ENCODE measurements at regions not wholly inside any gene's neighbourhood (a gene's known extent, or its start where the extent isn't known, plus 50 kb on each side); places are given as distances from the start of the nearest gene placed in this dataset.

GRCh38 chr11:71333473-71333872 lies 81.1 kb upstream of the SHANK2 start:
- no peak for TF ChIP-seq CTCF (IDR thresholded peaks at IDR 0.05; ENCODE audit: low read length, missing control alignments)
- no peak for DNase-seq (ENCODE audit: low read depth)
- no peak overlapping the region for H3K4me3 ChIP-seq (replicated peaks; ENCODE audit: low read depth, low read length)

GRCh38 chr11:71332447-71332846 lies 80.1 kb upstream of the SHANK2 start:
- no peak for DNase-seq (ENCODE audit: low read depth)
- no peak for TF ChIP-seq CTCF (IDR thresholded peaks at IDR 0.05; ENCODE audit: low read length, missing control alignments)
- no peak overlapping the region for H3K4me3 ChIP-seq (replicated peaks; ENCODE audit: low read depth, low read length)

- H3K4me3 ChIP-seq (replicated peaks; ENCODE audit: low read depth, low read length), result no peak overlapping the region
- no peak for DNase-seq (ENCODE audit: low read depth)
- TF ChIP-seq CTCF (IDR thresholded peaks at IDR 0.05; ENCODE audit: low read length, missing control alignments), result no peak
Measured at GRCh38 chr11:71332046-71332445, 79.7 kb upstream of the SHANK2 start.

DNA sequence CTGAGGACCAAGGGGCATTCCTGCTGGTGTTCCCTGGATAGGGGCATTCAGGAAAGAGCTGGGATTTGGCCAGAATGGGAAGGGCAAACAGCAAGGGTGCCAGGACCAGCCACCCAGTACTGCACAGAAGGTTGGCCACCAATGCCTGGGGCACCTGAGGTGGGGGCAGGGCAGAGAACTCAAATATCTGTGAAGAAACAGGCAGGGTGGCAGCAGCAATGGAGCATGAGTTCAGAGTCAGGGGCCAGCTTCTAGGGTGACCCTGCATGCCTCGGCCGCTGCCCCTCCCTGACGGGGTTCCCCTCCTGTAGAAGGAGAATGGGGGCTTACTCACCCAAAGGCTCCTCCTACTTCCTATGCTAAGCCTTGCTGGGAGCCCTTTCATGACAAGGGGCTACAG lies 79.3 kb upstream of the SHANK2 start:
- no peak overlapping the region for H3K4me3 ChIP-seq (replicated peaks; ENCODE audit: low read depth, low read length)
- no peak for DNase-seq (ENCODE audit: low read depth)
- TF ChIP-seq CTCF (IDR thresholded peaks at IDR 0.05; ENCODE audit: low read length, missing control alignments), result no peak

GRCh38 chr11:71330996-71331395 lies 78.6 kb upstream of the SHANK2 start:
- TF ChIP-seq CTCF (IDR thresholded peaks at IDR 0.05; ENCODE audit: low read length, missing control alignments), result no peak
- H3K4me3 ChIP-seq (replicated peaks; ENCODE audit: low read depth, low read length), result no peak overlapping the region
- DNase-seq (ENCODE audit: low read depth), result no peak

DNA sequence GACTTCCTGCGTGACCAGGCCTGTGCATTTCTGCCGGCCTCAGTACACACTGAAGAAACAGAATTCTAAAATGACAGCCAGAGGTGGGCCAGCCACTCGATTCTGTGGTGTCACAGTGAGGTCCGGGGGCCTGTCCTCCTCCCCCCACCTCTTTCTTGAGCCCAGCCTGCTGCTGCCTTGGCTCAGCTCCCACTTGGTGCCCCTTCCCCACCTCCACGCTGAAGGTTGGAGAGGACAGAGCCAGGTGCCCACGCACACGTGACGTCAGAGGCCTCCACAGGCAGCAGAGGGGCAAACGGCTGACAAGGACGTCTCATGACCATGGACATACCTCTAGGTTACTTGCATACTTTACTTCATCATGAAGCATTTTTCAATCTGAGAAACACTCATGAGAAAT lies 78.0 kb upstream of the SHANK2 start:
- no peak for TF ChIP-seq CTCF (IDR thresholded peaks at IDR 0.05; ENCODE audit: low read length, missing control alignments)
- no peak for DNase-seq (ENCODE audit: low read depth)
- H3K4me3 ChIP-seq (replicated peaks; ENCODE audit: low read depth, low read length), result no peak overlapping the region

- DNase-seq (ENCODE audit: low read depth), result no peak
- no peak for TF ChIP-seq CTCF (IDR thresholded peaks at IDR 0.05; ENCODE audit: low read length, missing control alignments)
Measured at GRCh38 chr11:71329786-71330185, 77.4 kb upstream of the SHANK2 start.

More at GRCh38 chr11:71329786-71330185, 77.4 kb upstream of the SHANK2 start:
- no peak overlapping the region for H3K4me3 ChIP-seq (replicated peaks; ENCODE audit: low read depth, low read length)

Measured in fibroblast of pulmonary artery (primary cell).